SK-N-SH treated with all-trans-retinoic acid at 6 μM for 48 hours (cell line): ENCODE measurements at regions not wholly inside any gene's neighbourhood (a gene's known extent, or its start where the extent isn't known, plus 50 kb on each side); places are given as distances from the start of the nearest gene placed in this dataset.

ENCODE experiments used
- PATZ1 ChIP-seq: fragments of 250-450 bp; sonication (Bioruptor Pico); IDR thresholded peaks from 2 replicates; pipeline ENCODE4 v1.8.0; 2020; ENCODE audit warnings: mild to moderate bottlenecking, moderate library complexity, borderline replicate concordance
- RARB ChIP-seq: fragments of 250-450 bp; sonication (Bioruptor Pico); IDR thresholded peaks from 2 replicates; pipeline ENCODE4 v1.8.0; 2021; ENCODE audit warnings: mild to moderate bottlenecking, moderate library complexity

DNA sequence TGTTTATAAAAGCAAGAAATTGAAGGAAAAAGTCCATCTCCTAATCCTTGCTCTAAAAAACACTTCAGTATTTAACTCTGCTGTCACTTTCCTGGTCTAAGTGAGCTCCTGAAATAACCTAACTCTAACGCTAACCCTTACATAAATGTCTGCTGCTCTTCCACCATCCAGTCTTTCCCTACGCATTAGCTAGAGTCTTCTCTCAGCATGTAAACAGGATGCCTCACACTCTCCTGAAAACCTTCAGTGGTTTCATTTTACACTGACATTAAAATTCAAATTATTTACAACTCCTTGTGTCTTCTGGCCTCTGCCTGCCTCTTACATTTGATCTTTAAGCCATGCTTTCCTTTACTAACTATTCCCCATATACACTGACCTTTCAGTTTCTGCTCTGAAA is 697.6 kb upstream of the CXADR start:
- no peak for TF ChIP-seq PATZ1 (CRISPR knock-in tag)
- TF ChIP-seq RARB (CRISPR knock-in tag) = no peak
